Cardiac fibroblast (primary cell): ENCODE measurements at regions not wholly inside any gene's neighbourhood (a gene's known extent, or its start where the extent isn't known, plus 50 kb on each side); places are given as distances from the start of the nearest gene placed in this dataset.
A peak's percentile ranks its signal among the peaks of the same experiment; 100 is the strongest.
"Not testable (repeated sequence)": the region's sequence is repeated elsewhere in the genome, so short reads cannot be mapped to it uniquely, and the experiment has no call there.

Experiments used
- DNase-seq, 2 donors: peaks; one replicate each; pipeline versions ENCODE4 v3.0.0 to v3.0.0-alpha.2; 2010; ENCODE audit warnings: low read depth in 2 of 2
- H3K4me3 ChIP-seq, 2 donors: replicated peaks in 1 of 2; 1 replicate in 1 of 2; 2 replicates in 1 of 2; pipeline ENCODE4 v1.5.1; 2011; ENCODE audit warnings: low read depth in 2 of 2, low read length in 2 of 2, mild to moderate bottlenecking in 2 of 2, moderate library complexity in 1 of 2
- CTCF ChIP-seq: IDR thresholded peaks from one replicate; pipeline ENCODE4 v1.5.1; 2011; ENCODE audit warnings: low read depth, mild to moderate bottlenecking, low read length, inconsistent platforms

- no peak overlapping the region for H3K4me3 ChIP-seq
- TF ChIP-seq CTCF = no peak
- DNase-seq = no peak
These were observed 232.5 kb downstream of the PARP8 start for GRCh38 chr5:50898966-50899365.

DNA sequence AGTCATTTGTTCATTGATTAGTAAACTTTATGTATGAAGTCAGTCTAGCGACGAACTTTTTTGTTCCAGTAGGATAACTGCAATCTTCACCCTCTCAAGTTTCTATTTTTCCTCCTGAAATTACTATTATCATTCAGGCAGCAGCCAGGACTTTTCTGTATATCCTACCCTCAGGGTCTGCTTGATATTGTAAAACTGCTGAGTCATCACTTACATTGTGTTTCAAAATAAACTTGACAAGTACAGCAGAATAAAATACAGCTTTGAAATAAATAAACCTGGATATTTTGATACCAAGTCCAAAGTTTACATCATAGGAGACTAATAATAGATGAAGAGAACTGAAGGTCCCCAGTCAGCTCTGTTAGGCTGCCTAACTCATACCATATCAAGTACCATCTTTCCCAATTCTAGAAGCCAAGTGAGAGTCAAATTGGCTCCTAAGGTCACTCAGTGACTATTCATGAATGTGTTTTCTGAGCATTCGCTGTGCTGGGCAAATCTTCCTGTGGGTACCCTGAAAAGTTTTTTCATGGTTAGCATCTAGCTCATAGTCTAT lies 234.6 kb downstream of the PARP8 start:
- TF ChIP-seq CTCF = no peak
- no peak overlapping the region for H3K4me3 ChIP-seq
- no peak for DNase-seq

DNA sequence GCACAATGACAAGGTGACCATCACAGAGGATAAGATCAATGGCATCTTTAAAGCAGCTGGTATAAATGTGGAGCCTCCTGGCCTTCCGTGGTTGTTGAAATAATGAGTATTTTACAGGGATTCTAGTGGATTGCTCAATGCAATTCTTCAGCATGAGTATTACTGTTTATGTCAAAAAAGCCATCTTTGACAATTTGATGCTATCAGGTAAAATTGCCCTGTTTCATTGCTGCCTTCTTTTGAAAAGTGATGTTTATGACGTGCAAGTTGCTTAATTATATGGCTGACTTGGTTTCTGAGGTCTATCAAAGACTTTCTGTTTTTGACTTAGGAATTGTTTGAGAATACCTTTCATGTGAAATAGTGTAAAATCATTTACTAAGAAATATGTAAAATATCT lies 237.2 kb downstream of the PARP8 start:
- no peak overlapping the region for H3K4me3 ChIP-seq
- no peak for TF ChIP-seq CTCF

DNA sequence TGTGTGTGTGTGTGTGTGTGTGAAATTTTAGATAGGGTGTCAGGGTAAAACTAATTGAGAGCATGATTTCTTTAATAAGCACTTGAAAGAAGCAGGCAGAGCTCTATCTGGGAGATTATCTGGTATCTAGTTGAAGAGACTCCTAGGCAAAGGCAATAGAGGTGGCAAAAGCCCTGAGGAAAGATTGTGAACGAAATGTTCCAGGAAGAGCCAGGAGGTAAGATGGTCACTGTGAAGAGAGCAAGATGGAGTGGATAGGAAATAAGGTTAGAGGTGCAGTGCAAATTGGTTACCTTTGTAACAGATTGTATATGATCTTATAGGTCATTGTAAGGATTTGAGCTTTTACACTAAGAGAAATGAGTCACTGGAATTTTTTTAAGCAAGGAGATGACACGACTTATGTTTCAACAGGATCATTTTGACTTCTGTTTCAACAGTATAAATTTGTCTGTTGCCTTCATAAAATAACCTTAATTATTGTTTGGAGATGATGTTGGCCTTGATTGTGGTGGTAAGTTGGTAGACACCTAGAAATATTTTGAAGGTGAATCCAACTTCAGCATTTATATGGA lies 239.6 kb downstream of the PARP8 start:
- TF ChIP-seq CTCF = no peak
- H3K4me3 ChIP-seq = no peak overlapping the region
- no peak for DNase-seq

More for the DNA sequence above, 237.2 kb downstream of the PARP8 start:
- DNase-seq = no peak

- not testable (repeated sequence) for H3K4me3 ChIP-seq, DNase-seq
These were observed 253.7 kb downstream of the PARP8 start for GRCh38 chr5:50920160-50920559.

GRCh38 chr5:50921366-50922133 lies 255.1 kb downstream of the PARP8 start:
- DNase-seq = no peak
- no peak overlapping the region for H3K4me3 ChIP-seq
- no peak for TF ChIP-seq CTCF

GRCh38 chr5:50922134-50922941 lies 255.9 kb downstream of the PARP8 start:
- TF ChIP-seq CTCF = peak; percentile 17
- not testable (repeated sequence) for DNase-seq, H3K4me3 ChIP-seq
